Heart left ventricle (tissue), 16 donors: ENCODE measurements at regions not wholly inside any gene's neighbourhood (a gene's known extent, or its start where the extent isn't known, plus 50 kb on each side); places are given as distances from the start of the nearest gene placed in this dataset.

Experiments
- ATAC-seq, 4 donors: fragments of 200-7000 bp; cut with Tn5 transposase; one replicate each; pipeline ENCODE4 v1.9.1; 2020 to 2022; ENCODE audit warnings: moderate library complexity in 4 of 4, mild to moderate bottlenecking in 3 of 4, moderate number of reproducible peaks in 1 of 4
- DNase-seq, 5 donors: peaks; one replicate each; pipeline ENCODE4 v3.0.0-alpha.2; 2020
- H3K27ac ChIP-seq, 12 donors: fragments of 200-600 bp; sonication (generic) in 4 of 12; one replicate each; pipeline versions ENCODE4 v1.5.0 to v1.8.0; 2016 to 2022; ENCODE audit warnings: mild to moderate bottlenecking in 2 of 12
- H3K27me3 ChIP-seq, 9 donors: fragments of 200-600 bp; sonication (generic) in 2 of 9; one replicate each; pipeline versions ENCODE4 v1.5.1 to v1.8.0; 2016 to 2022; ENCODE audit warnings: mild to moderate bottlenecking in 3 of 9
- H3K36me3 ChIP-seq, 9 donors: fragments of 200-600 bp; sonication (generic) in 2 of 9; one replicate each; pipeline versions ENCODE4 v1.5.0 to v1.8.0; 2018 to 2022; ENCODE audit warnings: mild to moderate bottlenecking in 2 of 9
- H3K4me1 ChIP-seq, 12 donors: fragments of 200-600 bp; sonication (generic) in 4 of 12; one replicate each; pipeline versions ENCODE4 v1.5.0 to v1.8.0; 2016 to 2022; ENCODE audit warnings: mild to moderate bottlenecking in 3 of 12
- H3K4me3 ChIP-seq, 12 donors: fragments of 200-600 bp; sonication (generic) in 4 of 12; one replicate each; pipeline versions ENCODE4 v1.5.0 to v1.8.0; 2017 to 2022; ENCODE audit warnings: mild to moderate bottlenecking in 9 of 12, moderate library complexity in 4 of 12
- H3K9me3 ChIP-seq, 12 donors: fragments of 200-600 bp; sonication (generic) in 4 of 12; one replicate each; pipeline versions ENCODE4 v1.5.0 to v1.8.0; 2016 to 2022; ENCODE audit warnings: mild to moderate bottlenecking in 1 of 12
- CTCF ChIP-seq, 12 donors: fragments of 200-600 bp; sonication (generic) in 4 of 12; IDR thresholded peaks; one replicate each; pipeline versions ENCODE4 v1.5.0 to v1.8.0; 2018 to 2022; ENCODE audit warnings: antibody characterized with exemption in 12 of 12, mild to moderate bottlenecking in 5 of 12
- POLR2A ChIP-seq, 2 donors: fragments of 450-650 bp; IDR thresholded peaks; one replicate each; pipeline ENCODE4 v1.6.1; 2017; ENCODE audit warnings: antibody characterized with exemption in 2 of 2, mild to moderate bottlenecking in 2 of 2, moderate library complexity in 2 of 2
- WGBS, 4 donors: extraction: QIAGEN DNeasy Blood & Tissue Kit in 2 of 4; methylation state at CpG; one replicate each; pipeline versions ENCODE4 v1.1.5 to v1.1.7; 2013 to 2018; 5-methylcytosine and 5-hydroxymethylcytosine counted together
- intact Hi-C, 10 donors: fragments of 100-400 bp; cut with DNase I; formaldehyde crosslinking; loops; one replicate each; pipeline versions ENCODE4 v1.11.1 to v1.14.2; 2022
- donor health status: ischemic (EF 13 %, LVEDD 7.1; RV severe dilation, severe dysfunction).
- donor health status: healthy with polysubstance abuse.
- donor health status: DM: no; HTN: yes; CAD: no.
- donor health status: DM: no; HTN: no; CAD: no.
- donor health status: ischemic (EF 25% LVEDD 6.9; RV normal size, moderate dysfunction).
- donor health status: ischemic (EF 25% LVEDD 5.7; RV mildly dilated, moderate dysfunction).
- donor health status: healthy.
- donor health status: DM: yes; HTN: yes; CAD: no.
- donor health status: ischemic (EF 35%, LVEDD 5.7; RV mildly dilated, moderate dysfunction).
- donor health status: nonischemic (EF 11% LVEDD 7.7; RV severe dilation, severe dysfunction).
- donor health status: DM: yes; HTN: yes; CAD: no.
- donor health status: PGD.
- donor health status: ischemic (EF 29% LVEDD 5.4; RV normal size, mild dysfunction).
- donor health status: nonischemic (EF 23%, LVEDD 6.1; RV moderate dilation, normal function).

GRCh38 chr1:55346586-55346985, 131.4 kb upstream of the USP24 start:
- ATAC-seq (no peak), DNase-seq (no peak)
- H3K9me3 ChIP-seq, result no peaks in the 10 kb centered on the region
- intact Hi-C loops, result loop anchor here in 1 of 10 donors (10.0 kb wide), 1 partner anchor 202 kb away; no protein-coding TSS in a partner anchor
- H3K27me3 ChIP-seq, result no peaks in the 10 kb centered on the region
- no peak for TF ChIP-seq CTCF (IDR thresholded peaks at IDR 0.05)
- TF ChIP-seq POLR2A (IDR thresholded peaks at IDR 0.05), result no peak
- no peak overlapping the region for H3K4me3 ChIP-seq
- H3K36me3 ChIP-seq, result no peaks in the 10 kb centered on the region
- no peak overlapping the region for H3K27ac ChIP-seq
- peaks cover 0 to 6% (median 0%) of the 10 kb centered on the region in 12 donors for H3K4me1 ChIP-seq
- 86 to 91% (median 91%) methylated on average over 1 of the region's 1 CpG for WGBS, 4 donors

GRCh38 chr1:55339681-55340080, 124.5 kb upstream of the USP24 start:
- H3K27ac ChIP-seq, result no peak overlapping the region
- 85 to 95% (median 95%) methylated on average over 4 of the region's 4 CpGs for WGBS, 4 donors
- no peaks in the 10 kb centered on the region for H3K36me3 ChIP-seq
- H3K27me3 ChIP-seq, result no peaks in the 10 kb centered on the region
- DNase-seq, result no peak
- no peak for ATAC-seq
- no peak for TF ChIP-seq CTCF (IDR thresholded peaks at IDR 0.05)
- TF ChIP-seq POLR2A (IDR thresholded peaks at IDR 0.05), result no peak
- intact Hi-C loops, result loop anchor here in 6 of 10 donors (2.0 to 10.0 kb wide), 3 partner anchors 52 to 195 kb away; no protein-coding TSS in a partner anchor
- H3K4me1 ChIP-seq, result no peaks in the 10 kb centered on the region
- no peak overlapping the region for H3K4me3 ChIP-seq
- H3K9me3 ChIP-seq, result peaks cover 0 to 18% (median 0%) of the 10 kb centered on the region in 12 donors

- 55 to 66% (median 59%) methylated on average over 3 of the region's 3 CpGs for WGBS, 4 donors
- no peak overlapping the region for H3K4me3 ChIP-seq
- TF ChIP-seq POLR2A (IDR thresholded peaks at IDR 0.05) (no peak), CTCF (IDR thresholded peaks at IDR 0.05) (no peak)
- H3K4me1 ChIP-seq, result peaks cover 0 to 6% (median 0%) of the 10 kb centered on the region in 12 donors
- no peaks in the 10 kb centered on the region for H3K36me3 ChIP-seq
- DNase-seq, result no peak
- H3K27me3 ChIP-seq, result no peaks in the 10 kb centered on the region
- intact Hi-C loops, result loop anchor here in 6 of 10 donors (2.0 to 5.0 kb wide), 2 partner anchors 51 to 54 kb away; no protein-coding TSS in a partner anchor
- H3K9me3 ChIP-seq, result peaks cover 0 to 18% (median 0%) of the 10 kb centered on the region in 12 donors
- H3K27ac ChIP-seq, result no peak overlapping the region
- no peak for ATAC-seq
Measured at GRCh38 chr1:55338448-55338820, 123.3 kb upstream of the USP24 start.

- Histone ChIP-seq H3K27ac (no peak overlapping the region), H3K4me1 (peaks cover 0 to 6% (median 0%) of the 10 kb centered on the region in 12 donors), H3K4me3 (no peak overlapping the region), H3K27me3 (no peaks in the 10 kb centered on the region), H3K9me3 (peaks cover 0 to 18% (median 0%) of the 10 kb centered on the region in 12 donors), H3K36me3 (no peaks in the 10 kb centered on the region)
- intact Hi-C loops, result loop anchor here in 7 of 10 donors (2.0 to 5.0 kb wide), 3 partner anchors 51 to 53 kb away; no protein-coding TSS in a partner anchor
- ATAC-seq (peak in 2 of 4 donors; percentile 44 to 53), DNase-seq (no peak)
- WGBS, 4 donors, result 44 to 48% (median 46%) methylated on average over 5 of the region's 5 CpGs
- TF ChIP-seq POLR2A (IDR thresholded peaks at IDR 0.05) (no peak), CTCF (IDR thresholded peaks at IDR 0.05) (peak in 10 of 12 donors; percentile 31 to 62 (median 46))
Measured at GRCh38 chr1:55337801-55338447, 122.8 kb upstream of the USP24 start.
